ENCODE measurements at regions not wholly inside any gene's neighbourhood (a gene's known extent, or its start where the extent isn't known, plus 50 kb on each side); places are given as distances from the start of the nearest gene placed in this dataset.

DNA sequence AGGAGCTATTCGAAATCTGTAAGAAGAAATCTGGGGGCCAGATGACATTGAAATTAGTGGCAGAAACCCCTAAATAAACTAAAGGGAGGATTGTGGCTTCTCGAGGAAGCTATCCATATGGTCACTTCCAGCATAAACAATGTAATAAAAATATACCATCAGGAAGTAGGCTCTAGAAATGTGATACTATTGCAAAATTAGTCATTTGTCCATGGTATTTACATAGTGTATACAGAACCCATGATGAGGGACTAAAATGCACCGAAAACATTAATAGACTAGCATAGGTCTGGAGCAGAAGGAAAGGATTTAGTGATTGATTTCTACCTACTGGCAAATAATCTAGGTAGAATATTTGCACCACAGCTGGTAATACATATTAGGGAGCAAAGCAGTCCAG, 1344.0 kb downstream of the FSTL5 start (continued):
- TF ChIP-seq MAFK (IDR thresholded peaks at IDR 0.05; ENCODE audit: low read depth, low read length) = no peak

DNA sequence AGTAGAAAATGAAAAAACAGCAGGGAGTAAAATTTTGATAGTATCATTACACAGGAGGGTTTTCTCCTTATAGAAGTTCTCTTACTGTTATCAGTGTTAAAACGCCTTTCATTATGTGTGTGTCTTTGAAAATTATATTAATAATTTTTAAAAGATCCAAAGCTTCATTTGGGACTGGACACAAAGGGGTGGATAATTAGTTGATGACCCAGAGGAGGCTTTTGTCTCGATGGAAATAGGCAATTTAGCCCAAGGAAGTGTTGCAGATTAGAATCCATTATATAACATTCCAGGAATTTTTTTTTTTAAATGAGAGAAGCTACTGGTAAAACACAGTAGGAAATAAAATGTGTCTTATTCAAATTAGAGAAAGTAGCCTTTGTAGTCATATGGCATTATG, 1339.3 kb downstream of the FSTL5 start:
- Histone ChIP-seq H3K23me2 (ENCODE audit: low read depth, low read length) (no peaks in the 10 kb centered on the region), H2AK5ac (ENCODE audit: low read depth, low read length) (no peak overlapping the region), H4K8ac (ENCODE audit: extremely low read depth, insufficient read depth, low read length) (no peak overlapping the region), H4K5ac (ENCODE audit: insufficient read length, low read depth, low read length) (no peak overlapping the region), H3K56ac (replicated peaks; ENCODE audit: insufficient read length, low read depth, low read length) (no peak overlapping the region), H3K4me2 (ENCODE audit: insufficient read depth in 1 of 2, low read depth in 2 of 2, low read length in 2 of 2) (no peak overlapping the region), H3K4me1 (replicated peaks in 1 of 4; ENCODE audit: control insufficient read depth in 3 of 4, insufficient read depth in 4 of 4, low read length in 3 of 4) (no peaks in the 10 kb centered on the region), H3K23ac (ENCODE audit: insufficient read length) (no peak overlapping the region), H3K9ac (replicated peaks in 1 of 4; ENCODE audit: extremely low read depth in 1 of 4, low read depth in 3 of 4, low read length in 3 of 4) (no peak overlapping the region), H3K4ac (replicated peaks; ENCODE audit: insufficient read length, low read depth, low read length) (no peak overlapping the region), H4K20me1 (replicated peaks in 1 of 2; ENCODE audit: control insufficient read depth in 1 of 2, insufficient read depth in 2 of 2, low read length in 2 of 2) (no peaks in the 10 kb centered on the region), H3K79me2 (ENCODE audit: control insufficient read depth in 1 of 2, insufficient read depth in 2 of 2, low read length in 2 of 2) (no peaks in the 10 kb centered on the region), H2BK20ac (ENCODE audit: low read length) (no peak overlapping the region), H3K4me3 (ENCODE audit: extremely low read depth in 1 of 4, insufficient read depth in 2 of 4, low read depth in 3 of 4, low read length in 4 of 4) (no peak overlapping the region), H3K27me3 (replicated peaks in 1 of 4; ENCODE audit: control insufficient read depth in 3 of 4, extremely low read depth in 1 of 4, insufficient read depth in 3 of 4, low read length in 3 of 4) (no peaks in the 10 kb centered on the region), H3K36me3 (ENCODE audit: control insufficient read depth in 2 of 4, insufficient read depth in 4 of 4, low read length in 3 of 4) (no peaks in the 10 kb centered on the region), H3K18ac (ENCODE audit: extremely low read depth, low read length) (no peak overlapping the region), H3K79me1 (ENCODE audit: low read depth, low read length) (no peaks in the 10 kb centered on the region), H2BK5ac (ENCODE audit: low read depth, low read length) (no peak overlapping the region), H4K91ac (replicated peaks; ENCODE audit: insufficient read length, low read length) (no peak overlapping the region), H2BK120ac (replicated peaks; ENCODE audit: low read depth, low read length) (no peak overlapping the region), H3K9me3 (ENCODE audit: insufficient read depth in 2 of 2, low read depth in 1 of 2, low read length in 1 of 2) (no peaks in the 10 kb centered on the region), H3K14ac (ENCODE audit: insufficient read length) (no peak overlapping the region), H2BK15ac (ENCODE audit: low read length) (no peak overlapping the region), H2BK12ac (ENCODE audit: low read depth, low read length) (no peak overlapping the region), H3K27ac (ENCODE audit: low read depth, low read length) (no peak overlapping the region), H2AFZ (ENCODE audit: low read length) (no peak overlapping the region)
- ChIA-PET POLR2A (ENCODE audit: partially characterized antibody) (interaction anchor here (0.7 kb wide), 1 partner anchor 346 kb away, joined by 3 read pairs; no protein-coding TSS in a partner anchor), CTCF (ENCODE audit: partially characterized antibody) (no interaction called here)
- 84% methylated on average over 2 of the region's 2 CpGs; no CpG with 5 or more reads in 1 of the 2 experiments for WGBS, 2 experiments (ENCODE audit: extremely low coverage in 1 of 2, insufficient coverage in 1 of 2, insufficient read length in 1 of 2, insufficient replicate concordance in 2 of 2, low coverage in 1 of 2, low lambda C conversion rate in 2 of 2, missing lambda C conversion rate in 1 of 2)
- no peak for FAIRE-seq
- no peak for DNase-seq (ENCODE audit: low read depth in 1 of 2, low spot score in 2 of 2)
- TF ChIP-seq TBP (IDR thresholded peaks at IDR 0.05; ENCODE audit: low read depth, low read length) = no peak
- no peak for TF ChIP-seq JUND (IDR thresholded peaks at IDR 0.05; ENCODE audit: low read length)
- no peak for TF ChIP-seq GTF2F1 (IDR thresholded peaks at IDR 0.05; ENCODE audit: borderline replicate concordance, low read depth, low read length)
- TF ChIP-seq TAF1 (IDR thresholded peaks at IDR 0.05; ENCODE audit: low read depth, low read length) = no peak
- no peak for TF ChIP-seq BCL11A (IDR thresholded peaks at IDR 0.05; ENCODE audit: low read depth in 2 of 2, low read length in 2 of 2)
- TF ChIP-seq JUN (IDR thresholded peaks at IDR 0.05; ENCODE audit: low read depth, low read length) = no peak
- TF ChIP-seq CBX5 (IDR thresholded peaks at IDR 0.05; ENCODE audit: low read depth, low read length) = no peak
- TF ChIP-seq ZNF274 (IDR thresholded peaks at IDR 0.05; ENCODE audit: borderline replicate concordance, extremely low read depth, low read length) = no peak
- TF ChIP-seq KDM5A (IDR thresholded peaks at IDR 0.05; ENCODE audit: low read length) = no peak
- TF ChIP-seq SIRT6 (IDR thresholded peaks at IDR 0.05; ENCODE audit: low read length) = no peak

Measured in H1 (cell line).